ENCODE measurements at regions not wholly inside any gene's neighbourhood (a gene's known extent, or its start where the extent isn't known, plus 50 kb on each side); places are given as distances from the start of the nearest gene placed in this dataset.

- TF ChIP-seq CTCF (IDR thresholded peaks at IDR 0.05; ENCODE audit: low read depth, low read length, poor library complexity, severe bottlenecking) (no peak), EZH2phosphoT487 (IDR thresholded peaks at IDR 0.05; ENCODE audit: borderline replicate concordance, low read length) (no peak)
These were observed 2788.4 kb downstream of the PCDH9 start for GRCh38 chr13:64441740-64442139.
